GM23338 (cell line): ENCODE measurements at regions not wholly inside any gene's neighbourhood (a gene's known extent, or its start where the extent isn't known, plus 50 kb on each side); places are given as distances from the start of the nearest gene placed in this dataset.

ENCODE experiments used
- ATAC-seq: fragments of 200-7000 bp; cut with Tn5 transposase; 3 replicates; pipeline ENCODE4 v1.9.1; 2020
- DNase-seq: peaks from one replicate; pipeline ENCODE4 v3.0.0-alpha.2; 2015; ENCODE audit warnings: low spot score
- H2AFZ ChIP-seq: fragments of 200-600 bp; sonication (generic); 2 replicates; pipeline ENCODE4 v1.8.0; 2016; ENCODE audit warnings: antibody characterized with exemption, mild to moderate bottlenecking, moderate library complexity
- H3F3A ChIP-seq: fragments of 200-600 bp; sonication (generic); replicated peaks from 2 replicates; pipeline ENCODE4 v1.8.0; 2017; ENCODE audit warnings: antibody characterized with exemption, mixed run types, low read depth
- H3K27ac ChIP-seq: fragments of 200-600 bp; sonication (generic); 2 replicates; pipeline ENCODE4 v1.6.1; 2016; ENCODE audit warnings: low read depth
- H3K27me3 ChIP-seq: fragments of 200-600 bp; sonication (generic); 2 replicates; pipeline ENCODE4 v1.8.0; 2016; ENCODE audit warnings: mild to moderate bottlenecking, mixed run types, moderate library complexity; ENCODE audit not compliant: insufficient read depth
- H3K36me3 ChIP-seq: fragments of 200-600 bp; sonication (generic); 2 replicates; pipeline ENCODE4 v1.8.0; 2016; ENCODE audit warnings: mild to moderate bottlenecking; ENCODE audit not compliant: insufficient read depth
- H3K4me1 ChIP-seq: fragments of 200-600 bp; sonication (generic); 2 replicates; pipeline ENCODE4 v1.8.0; 2016; ENCODE audit warnings: mild to moderate bottlenecking, moderate library complexity; ENCODE audit not compliant: insufficient read depth
- H3K4me2 ChIP-seq: fragments of 200-600 bp; sonication (generic); 2 replicates; pipeline ENCODE4 v1.7.1; 2017; ENCODE audit warnings: mixed run types
- H3K4me3 ChIP-seq: fragments of 200-600 bp; sonication (generic); 2 replicates; pipeline ENCODE4 v1.6.1; 2016; ENCODE audit warnings: mixed run types
- H3K79me2 ChIP-seq: fragments of 200-600 bp; sonication (generic); replicated peaks from 2 replicates; pipeline ENCODE4 v1.8.0; 2017; ENCODE audit warnings: mild to moderate bottlenecking; ENCODE audit not compliant: insufficient read depth
- H3K9me2 ChIP-seq: fragments of 200-600 bp; sonication (generic); 2 replicates; pipeline ENCODE4 v1.8.0; 2017; ENCODE audit not compliant: insufficient read depth
- H4K20me1 ChIP-seq: fragments of 200-600 bp; sonication (generic); replicated peaks from 2 replicates; pipeline ENCODE4 v1.8.0; 2017; ENCODE audit warnings: mild to moderate bottlenecking; ENCODE audit not compliant: insufficient read depth
- H3K27ac Mint-ChIP-seq: 2 replicates; pipeline ENCODE4 v1.8.0; 2020; ENCODE audit warnings: inconsistent platforms, mild to moderate bottlenecking, moderate library complexity, mixed read lengths
- H3K27me3 Mint-ChIP-seq: 3 replicates; pipeline ENCODE4 v1.8.0; 2022; ENCODE audit warnings: low read depth, mild to moderate bottlenecking, moderate library complexity, mixed read lengths, inconsistent platforms; ENCODE audit not compliant: insufficient read depth, poor library complexity
- H3K36me3 Mint-ChIP-seq: 3 replicates; pipeline ENCODE4 v1.8.0; 2021; ENCODE audit warnings: low read depth, mild to moderate bottlenecking, inconsistent platforms, moderate library complexity, mixed read lengths
- H3K4me1 Mint-ChIP-seq: 3 replicates; pipeline ENCODE4 v1.8.0; 2020; ENCODE audit warnings: mild to moderate bottlenecking, inconsistent platforms, mixed read lengths
- H3K4me3 Mint-ChIP-seq: 3 replicates; pipeline ENCODE4 v1.8.0; 2021; ENCODE audit warnings: moderate library complexity, mild to moderate bottlenecking, inconsistent platforms, mixed read lengths
- H3K9me3 Mint-ChIP-seq: 3 replicates; pipeline ENCODE4 v1.8.0; 2020; ENCODE audit warnings: moderate library complexity, mild to moderate bottlenecking, inconsistent platforms, mixed read lengths
- CREB1 ChIP-seq: fragments of 250-450 bp; sonication (Bioruptor Pico); IDR thresholded peaks from 2 replicates; pipeline ENCODE4 v1.5.0; 2020; ENCODE audit warnings: low read depth, mild to moderate bottlenecking, moderate library complexity
- EZH2 ChIP-seq: fragments of 200-600 bp; sonication (generic); IDR thresholded peaks from one replicate; pipeline ENCODE4 v1.8.0; 2017; ENCODE audit warnings: antibody characterized with exemption, mild to moderate bottlenecking, low read depth; ENCODE audit not compliant: unreplicated experiment
- EZH2phosphoT487 ChIP-seq: fragments of 200-600 bp; sonication (generic); IDR thresholded peaks from one replicate; pipeline ENCODE4 v1.8.1; 2018; ENCODE audit warnings: antibody characterized with exemption; ENCODE audit not compliant: unreplicated experiment
- JUNB ChIP-seq: IDR thresholded peaks from one replicate; pipeline ENCODE4 v1.6.1; 2016; ENCODE audit warnings: antibody characterized with exemption; ENCODE audit not compliant: unreplicated experiment
- NANOG ChIP-seq: IDR thresholded peaks from 2 replicates; pipeline ENCODE4 v1.6.1; 2016; ENCODE audit warnings: antibody characterized with exemption, borderline replicate concordance
- POLR2AphosphoS5 ChIP-seq: IDR thresholded peaks from 2 replicates; pipeline ENCODE4 v1.6.1; 2016; ENCODE audit warnings: antibody characterized with exemption, low read depth
- STAT1 ChIP-seq: IDR thresholded peaks from one replicate; pipeline ENCODE4 v1.6.1; 2016; ENCODE audit warnings: antibody characterized with exemption; ENCODE audit not compliant: unreplicated experiment
- ZNF114 ChIP-seq: fragments of 250-450 bp; sonication (Bioruptor Pico); IDR thresholded peaks from 2 replicates; pipeline ENCODE4 v1.5.0; 2020; ENCODE audit warnings: mild to moderate bottlenecking, moderate library complexity
- ZNF331 ChIP-seq: fragments of 250-450 bp; sonication (Bioruptor Pico); IDR thresholded peaks from 2 replicates; pipeline ENCODE4 v1.5.0; 2020; ENCODE audit warnings: low read depth, mild to moderate bottlenecking, moderate library complexity
- TF ChIP-seq, protein P1 (sequence below): fragments of 250-450 bp; sonication (Bioruptor Pico); IDR thresholded peaks from 2 replicates; pipeline ENCODE4 v1.5.0; 2020; ENCODE audit warnings: mild to moderate bottlenecking, moderate library complexity
- TF ChIP-seq, protein P2 (sequence below): IDR thresholded peaks from 2 replicates; pipeline ENCODE4 v1.6.1; 2016; ENCODE audit warnings: antibody characterized with exemption

DNA sequence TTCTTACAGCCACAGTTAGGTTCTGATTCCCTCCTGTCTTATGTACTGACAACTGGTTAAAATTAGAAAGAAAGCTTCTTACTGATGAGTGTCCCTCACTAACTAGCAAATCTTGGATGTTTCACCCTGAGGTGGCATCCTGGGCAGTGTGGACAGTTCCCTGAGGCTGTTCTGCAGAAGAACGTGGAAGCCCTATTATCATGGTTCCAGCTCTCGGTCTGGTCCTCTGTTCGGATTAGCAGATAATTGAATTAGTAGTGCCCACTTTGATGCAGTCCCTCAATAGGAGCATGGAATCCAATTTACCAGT is 381.7 kb upstream of the NT5C1B start (continued):
- TF ChIP-seq, protein P1, sequence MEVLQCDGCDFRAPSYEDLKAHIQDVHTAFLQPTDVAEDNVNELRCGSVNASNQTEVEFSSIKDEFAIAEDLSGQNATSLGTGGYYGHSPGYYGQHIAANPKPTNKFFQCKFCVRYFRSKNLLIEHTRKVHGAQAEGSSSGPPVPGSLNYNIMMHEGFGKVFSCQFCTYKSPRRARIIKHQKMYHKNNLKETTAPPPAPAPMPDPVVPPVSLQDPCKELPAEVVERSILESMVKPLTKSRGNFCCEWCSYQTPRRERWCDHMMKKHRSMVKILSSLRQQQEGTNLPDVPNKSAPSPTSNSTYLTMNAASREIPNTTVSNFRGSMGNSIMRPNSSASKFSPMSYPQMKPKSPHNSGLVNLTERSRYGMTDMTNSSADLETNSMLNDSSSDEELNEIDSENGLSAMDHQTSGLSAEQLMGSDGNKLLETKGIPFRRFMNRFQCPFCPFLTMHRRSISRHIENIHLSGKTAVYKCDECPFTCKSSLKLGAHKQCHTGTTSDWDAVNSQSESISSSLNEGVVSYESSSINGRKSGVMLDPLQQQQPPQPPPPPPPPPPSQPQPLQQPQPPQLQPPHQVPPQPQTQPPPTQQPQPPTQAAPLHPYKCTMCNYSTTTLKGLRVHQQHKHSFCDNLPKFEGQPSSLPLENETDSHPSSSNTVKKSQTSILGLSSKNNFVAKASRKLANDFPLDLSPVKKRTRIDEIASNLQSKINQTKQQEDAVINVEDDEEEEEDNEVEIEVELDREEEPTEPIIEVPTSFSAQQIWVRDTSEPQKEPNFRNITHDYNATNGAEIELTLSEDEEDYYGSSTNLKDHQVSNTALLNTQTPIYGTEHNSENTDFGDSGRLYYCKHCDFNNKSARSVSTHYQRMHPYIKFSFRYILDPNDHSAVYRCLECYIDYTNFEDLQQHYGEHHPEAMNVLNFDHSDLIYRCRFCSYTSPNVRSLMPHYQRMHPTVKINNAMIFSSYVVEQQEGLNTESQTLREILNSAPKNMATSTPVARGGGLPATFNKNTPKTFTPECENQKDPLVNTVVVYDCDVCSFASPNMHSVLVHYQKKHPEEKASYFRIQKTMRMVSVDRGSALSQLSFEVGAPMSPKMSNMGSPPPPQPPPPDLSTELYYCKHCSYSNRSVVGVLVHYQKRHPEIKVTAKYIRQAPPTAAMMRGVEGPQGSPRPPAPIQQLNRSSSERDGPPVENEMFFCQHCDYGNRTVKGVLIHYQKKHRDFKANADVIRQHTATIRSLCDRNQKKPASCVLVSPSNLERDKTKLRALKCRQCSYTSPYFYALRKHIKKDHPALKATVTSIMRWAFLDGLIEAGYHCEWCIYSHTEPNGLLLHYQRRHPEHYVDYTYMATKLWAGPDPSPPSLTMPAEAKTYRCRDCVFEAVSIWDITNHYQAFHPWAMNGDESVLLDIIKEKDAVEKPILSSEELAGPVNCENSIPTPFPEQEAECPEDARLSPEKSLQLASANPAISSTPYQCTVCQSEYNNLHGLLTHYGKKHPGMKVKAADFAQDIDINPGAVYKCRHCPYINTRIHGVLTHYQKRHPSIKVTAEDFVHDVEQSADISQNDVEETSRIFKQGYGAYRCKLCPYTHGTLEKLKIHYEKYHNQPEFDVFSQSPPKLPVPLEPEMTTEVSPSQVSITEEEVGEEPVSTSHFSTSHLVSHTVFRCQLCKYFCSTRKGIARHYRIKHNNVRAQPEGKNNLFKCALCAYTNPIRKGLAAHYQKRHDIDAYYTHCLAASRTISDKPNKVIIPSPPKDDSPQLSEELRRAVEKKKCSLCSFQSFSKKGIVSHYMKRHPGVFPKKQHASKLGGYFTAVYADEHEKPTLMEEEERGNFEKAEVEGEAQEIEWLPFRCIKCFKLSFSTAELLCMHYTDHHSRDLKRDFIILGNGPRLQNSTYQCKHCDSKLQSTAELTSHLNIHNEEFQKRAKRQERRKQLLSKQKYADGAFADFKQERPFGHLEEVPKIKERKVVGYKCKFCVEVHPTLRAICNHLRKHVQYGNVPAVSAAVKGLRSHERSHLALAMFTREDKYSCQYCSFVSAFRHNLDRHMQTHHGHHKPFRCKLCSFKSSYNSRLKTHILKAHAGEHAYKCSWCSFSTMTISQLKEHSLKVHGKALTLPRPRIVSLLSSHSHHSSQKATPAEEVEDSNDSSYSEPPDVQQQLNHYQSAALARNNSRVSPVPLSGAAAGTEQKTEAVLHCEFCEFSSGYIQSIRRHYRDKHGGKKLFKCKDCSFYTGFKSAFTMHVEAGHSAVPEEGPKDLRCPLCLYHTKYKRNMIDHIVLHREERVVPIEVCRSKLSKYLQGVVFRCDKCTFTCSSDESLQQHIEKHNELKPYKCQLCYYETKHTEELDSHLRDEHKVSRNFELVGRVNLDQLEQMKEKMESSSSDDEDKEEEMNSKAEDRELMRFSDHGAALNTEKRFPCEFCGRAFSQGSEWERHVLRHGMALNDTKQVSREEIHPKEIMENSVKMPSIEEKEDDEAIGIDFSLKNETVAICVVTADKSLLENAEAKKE (CRISPR knock-in tag) = no peak
- TF ChIP-seq, protein P2, sequence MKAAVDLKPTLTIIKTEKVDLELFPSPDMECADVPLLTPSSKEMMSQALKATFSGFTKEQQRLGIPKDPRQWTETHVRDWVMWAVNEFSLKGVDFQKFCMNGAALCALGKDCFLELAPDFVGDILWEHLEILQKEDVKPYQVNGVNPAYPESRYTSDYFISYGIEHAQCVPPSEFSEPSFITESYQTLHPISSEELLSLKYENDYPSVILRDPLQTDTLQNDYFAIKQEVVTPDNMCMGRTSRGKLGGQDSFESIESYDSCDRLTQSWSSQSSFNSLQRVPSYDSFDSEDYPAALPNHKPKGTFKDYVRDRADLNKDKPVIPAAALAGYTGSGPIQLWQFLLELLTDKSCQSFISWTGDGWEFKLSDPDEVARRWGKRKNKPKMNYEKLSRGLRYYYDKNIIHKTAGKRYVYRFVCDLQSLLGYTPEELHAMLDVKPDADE = no peak
- TF ChIP-seq POLR2AphosphoS5 = no peak

DNA sequence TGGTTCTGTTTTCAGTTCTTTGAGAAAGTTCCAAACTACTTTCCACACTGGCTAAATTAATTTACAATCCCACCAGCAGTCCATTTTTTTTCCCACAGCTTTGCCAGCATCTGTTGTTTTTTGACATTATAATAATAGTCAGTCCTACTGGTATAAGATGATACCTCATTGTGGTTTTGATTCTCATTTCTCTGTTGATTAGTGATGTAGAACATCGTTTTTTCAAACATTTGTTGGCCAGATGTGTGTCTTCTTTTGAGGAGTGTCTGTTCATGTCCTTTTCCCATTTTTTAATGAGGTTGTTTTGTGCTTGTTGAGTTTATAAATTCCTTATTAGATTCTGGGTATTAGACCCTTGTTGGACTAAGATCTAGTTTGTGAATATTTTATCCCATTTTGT is 376.8 kb upstream of the NT5C1B start:
- no peak overlapping the region for H3K4me2 ChIP-seq
- peaks cover 3% of the 10 kb centered on the region; the same call in 1 of the 2 replicates for H3K9me2 ChIP-seq
- no peaks in the 10 kb centered on the region for H3K36me3 ChIP-seq
- no peak overlapping the region for H3K27ac ChIP-seq
- no peak overlapping the region for H2AFZ ChIP-seq
- Mint-ChIP-seq H3K4me1 (no peaks in the 10 kb centered on the region), H3K27me3 (no peaks in the 10 kb centered on the region), H3K4me3 (no peak overlapping the region), H3K36me3 (no peaks in the 10 kb centered on the region), H3K27ac (no peak overlapping the region), H3K9me3 (no peaks in the 10 kb centered on the region)
- no peaks in the 10 kb centered on the region for H3K27me3 ChIP-seq
- no peak for DNase-seq
- no peaks in the 10 kb centered on the region for H3K4me1 ChIP-seq
- H3F3A ChIP-seq = no peaks in the 10 kb centered on the region
- no peak for ATAC-seq
- H3K4me3 ChIP-seq = no peak overlapping the region
- H3K79me2 ChIP-seq = no peaks in the 10 kb centered on the region
- no peaks in the 10 kb centered on the region for H4K20me1 ChIP-seq
- TF ChIP-seq, protein P2 = no peak
- TF ChIP-seq EZH2phosphoT487 (no peak), ZNF114 (no peak), JUNB (no peak), EZH2 (no peak), CREB1 (CRISPR knock-in tag) (no peak), POLR2AphosphoS5 (no peak), ZNF331 (CRISPR knock-in tag) (no peak), NANOG (no peak), STAT1 (no peak)
